ENCODE measurements at regions not wholly inside any gene's neighbourhood (a gene's known extent, or its start where the extent isn't known, plus 50 kb on each side); places are given as distances from the start of the nearest gene placed in this dataset.

DNA sequence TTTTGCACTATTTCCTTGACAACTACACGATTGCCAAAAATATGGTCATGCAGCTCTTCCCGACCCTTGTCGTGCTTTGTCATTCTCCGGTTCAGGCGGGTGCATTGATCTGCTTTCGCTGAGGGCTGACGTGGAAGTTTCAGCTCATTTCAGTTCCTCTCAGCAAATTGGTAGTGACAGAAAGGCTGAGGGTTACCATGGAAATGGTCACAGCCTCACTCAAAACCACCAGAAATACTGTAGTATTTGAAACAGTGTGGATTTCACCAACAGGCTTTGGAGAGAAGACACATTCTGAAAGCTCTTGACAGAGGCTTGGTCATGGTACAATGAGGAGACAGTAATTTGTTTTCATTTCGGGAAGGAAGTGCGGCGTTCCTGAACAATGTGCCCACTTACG, 99.7 kb upstream of the EXOC2 start:
- TF ChIP-seq POLR2A (IDR thresholded peaks at IDR 0.05; ENCODE audit: low read length), result no peak
- TF ChIP-seq GATA1 (IDR thresholded peaks at IDR 0.05; ENCODE audit: low read depth, low read length), result no peak
